HuH-7.5 (cell line): ENCODE measurements at regions not wholly inside any gene's neighbourhood (a gene's known extent, or its start where the extent isn't known, plus 50 kb on each side); places are given as distances from the start of the nearest gene placed in this dataset.

Experiments
- DNase-seq: peaks from one replicate; pipeline ENCODE4 v3.0.0; 2011; ENCODE audit warnings: low spot score

GRCh38 chr5:33244441-33245150 lies 196.2 kb upstream of the TARS1 start:
- no peak for DNase-seq

- no peak for DNase-seq
These were observed 186.2 kb upstream of the TARS1 start for GRCh38 chr5:33254579-33254978.

- DNase-seq: no peak
These were observed 182.8 kb upstream of the TARS1 start for GRCh38 chr5:33257807-33258429.

DNA sequence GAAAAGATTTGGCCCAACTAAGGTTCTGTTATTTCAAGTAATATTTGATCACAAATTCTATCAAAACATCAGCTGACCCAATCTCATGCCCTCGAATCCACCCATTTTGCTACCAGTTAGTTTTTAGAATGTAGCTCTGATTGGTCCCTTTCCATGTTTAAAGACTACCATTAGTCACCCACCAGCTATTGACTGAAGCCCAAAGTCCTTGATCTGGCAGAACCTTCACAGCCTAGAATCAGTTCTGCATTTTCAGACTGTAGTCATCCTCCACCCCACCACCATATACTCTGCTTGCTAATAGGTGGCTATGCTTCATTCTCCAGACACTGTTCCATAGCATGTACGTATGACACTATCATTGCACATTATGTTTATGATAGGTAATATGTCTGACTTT lies 182.2 kb upstream of the TARS1 start:
- DNase-seq: no peak

DNA sequence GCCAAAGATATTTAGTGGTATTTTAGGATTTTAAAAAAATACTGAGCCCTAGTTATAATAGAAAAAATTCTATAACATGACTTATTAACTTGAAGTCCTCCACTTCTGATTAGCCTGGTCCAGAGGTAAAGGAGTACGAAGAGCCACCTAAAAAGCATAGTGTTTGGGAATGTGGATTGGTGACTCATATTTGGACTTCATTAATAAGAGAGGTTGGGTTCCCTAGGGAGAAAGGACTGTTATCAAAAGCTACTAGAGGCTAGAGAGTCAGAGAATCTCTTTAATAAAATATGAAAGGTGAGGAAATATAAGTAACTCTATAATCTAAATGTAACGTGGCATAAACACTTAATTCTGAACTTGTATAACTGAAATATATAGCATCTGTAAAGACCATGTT lies 180.7 kb upstream of the TARS1 start:
- no peak for DNase-seq

GRCh38 chr5:33261305-33261704 lies 179.5 kb upstream of the TARS1 start:
- no peak for DNase-seq

GRCh38 chr5:33261747-33262146 lies 179.0 kb upstream of the TARS1 start:
- DNase-seq: no peak

- no peak for DNase-seq
These were observed 173.0 kb upstream of the TARS1 start for GRCh38 chr5:33267801-33268200.

DNA sequence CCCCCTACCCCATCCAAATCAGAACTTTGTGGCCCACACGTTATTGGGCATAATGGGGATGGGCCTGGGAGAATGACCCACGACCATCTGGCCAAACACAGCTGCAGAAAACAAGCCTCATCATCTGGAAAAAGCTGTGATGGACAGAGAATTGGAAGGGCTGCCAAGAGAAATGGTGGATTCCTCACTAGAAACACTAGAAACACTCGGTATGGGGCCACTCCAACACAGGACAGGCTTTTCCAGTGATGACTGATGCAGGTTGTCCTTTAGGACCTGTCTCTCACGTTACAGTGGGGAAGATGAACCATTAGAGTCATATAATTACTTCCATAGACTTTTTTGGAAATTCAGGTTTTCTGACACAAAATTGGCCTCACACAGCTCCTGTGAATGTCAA lies 172.4 kb upstream of the TARS1 start:
- DNase-seq: no peak

- DNase-seq: no peak
These were observed 170.1 kb upstream of the TARS1 start for GRCh38 chr5:33270671-33271070.

GRCh38 chr5:33271606-33272005 lies 169.2 kb upstream of the TARS1 start:
- no peak for DNase-seq

DNA sequence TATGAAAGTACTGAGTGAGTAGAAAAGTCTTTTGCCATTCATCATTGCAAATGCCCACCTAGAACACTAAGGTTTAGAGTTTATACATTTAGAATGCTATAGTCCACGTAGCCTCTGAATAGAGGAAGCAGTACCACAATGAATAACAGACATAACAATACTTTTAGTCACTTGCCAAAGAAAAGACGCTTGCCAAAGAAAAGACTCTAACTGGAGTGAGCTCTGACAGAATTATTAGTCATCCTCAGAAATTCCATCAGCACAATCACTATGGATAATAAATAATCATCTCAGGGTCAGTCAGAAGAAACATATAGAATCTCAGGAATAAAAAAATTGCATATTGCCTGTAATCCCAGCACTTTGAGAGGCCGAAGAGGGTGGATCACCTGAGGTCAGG lies 168.5 kb upstream of the TARS1 start:
- DNase-seq: no peak

- no peak for DNase-seq
These were observed 166.8 kb upstream of the TARS1 start for GRCh38 chr5:33273985-33274384.

DNA sequence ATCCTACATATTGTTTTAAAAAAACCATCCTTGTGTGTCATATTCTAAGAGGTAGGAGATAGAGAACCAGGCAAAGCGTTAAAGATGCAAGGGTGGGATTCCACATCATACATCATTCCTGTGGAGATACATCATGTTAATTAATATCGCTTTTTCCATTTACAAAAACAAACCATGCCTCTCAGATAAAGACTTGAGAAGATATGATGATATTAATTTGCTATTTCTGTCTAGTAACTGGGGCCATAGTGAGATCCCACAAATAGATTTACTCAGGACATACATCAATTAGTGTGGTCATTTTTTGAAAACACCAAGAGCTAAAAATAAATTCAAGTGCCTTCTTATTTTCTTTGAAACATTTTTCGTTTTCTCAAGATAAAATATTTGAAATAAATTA lies 165.4 kb upstream of the TARS1 start:
- DNase-seq: no peak

GRCh38 chr5:33275921-33276627 lies 164.7 kb upstream of the TARS1 start:
- DNase-seq: no peak

DNA sequence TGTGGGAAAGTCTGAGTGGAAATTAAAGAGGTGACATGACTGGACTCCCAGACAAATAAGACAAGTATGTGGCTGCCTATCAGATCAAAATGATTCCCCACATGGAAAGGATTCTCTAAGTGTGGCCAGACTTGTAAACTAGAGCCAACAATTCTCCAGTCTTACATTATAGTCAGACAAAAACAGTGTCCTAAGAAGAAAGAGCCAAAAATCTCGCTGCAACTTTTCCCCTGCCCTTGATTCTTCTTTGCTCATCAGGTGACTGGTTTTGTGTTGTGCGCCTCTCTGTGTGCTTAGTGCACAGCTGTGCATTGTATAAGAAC lies 164.2 kb upstream of the TARS1 start:
- DNase-seq: no peak

DNA sequence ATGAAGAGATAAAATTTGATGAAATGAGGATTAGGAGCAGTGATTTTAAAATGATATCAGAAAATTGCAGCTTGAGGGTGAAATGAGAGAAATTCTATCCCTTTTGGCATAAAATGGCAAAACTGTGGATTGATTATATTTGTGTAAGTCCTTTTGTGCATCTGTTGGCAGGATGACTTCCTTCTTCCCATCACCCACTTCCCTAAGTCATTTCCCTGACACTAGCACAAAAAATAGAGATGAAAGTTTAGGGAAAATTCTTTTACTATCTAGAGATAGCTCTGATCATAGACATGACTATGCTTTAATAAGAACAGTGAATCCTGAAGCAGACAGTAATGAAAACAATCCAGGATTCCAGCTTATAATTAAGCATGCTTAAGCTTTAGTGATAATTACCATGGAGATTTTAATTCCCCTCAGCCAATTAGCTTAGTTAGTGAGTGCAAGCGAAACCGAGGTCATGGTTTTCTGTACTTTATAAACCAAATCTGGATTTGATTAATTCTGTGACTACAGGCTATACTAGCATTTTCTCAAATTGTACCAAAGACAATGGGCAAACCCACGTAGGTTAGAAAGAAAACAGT lies 163.6 kb upstream of the TARS1 start:
- no peak for DNase-seq

DNA sequence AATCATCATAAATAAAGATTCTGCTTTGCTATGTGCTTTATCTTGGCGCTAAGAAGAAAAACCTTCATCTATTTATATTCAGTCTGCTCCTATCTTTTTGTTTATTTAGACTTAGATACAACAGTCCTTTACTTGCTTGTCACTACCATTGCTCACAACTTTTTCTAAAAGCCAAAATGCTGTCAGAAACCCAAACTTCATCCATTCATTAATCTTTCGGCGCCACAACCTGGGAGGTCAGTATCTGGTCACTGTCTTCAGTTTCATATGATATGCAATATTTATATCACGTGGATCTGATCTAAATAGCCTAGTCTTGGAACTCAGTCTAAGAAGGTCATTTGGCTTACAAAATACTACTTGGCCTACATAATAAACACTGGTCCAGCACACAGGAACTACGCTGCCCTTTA lies 159.3 kb upstream of the TARS1 start:
- no peak for DNase-seq

DNA sequence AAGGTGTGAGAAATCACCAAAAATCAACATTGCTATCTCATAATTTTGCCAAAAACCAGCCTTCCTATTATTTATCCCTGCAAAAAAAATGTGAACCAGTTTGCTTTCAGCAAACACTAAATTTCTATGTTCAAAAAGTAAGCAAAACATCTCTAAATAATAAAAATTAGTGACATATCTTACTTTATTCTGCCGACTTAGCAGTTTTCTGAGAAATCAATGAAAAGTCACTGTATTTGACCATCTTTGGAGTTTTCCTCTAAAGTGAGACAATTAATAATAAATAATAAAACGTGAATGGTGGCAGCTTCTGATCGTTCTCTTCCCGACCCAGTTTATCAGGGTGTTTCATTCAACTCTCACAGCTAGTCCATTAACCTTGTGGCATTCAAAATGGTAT lies 158.6 kb upstream of the TARS1 start:
- no peak for DNase-seq

DNA sequence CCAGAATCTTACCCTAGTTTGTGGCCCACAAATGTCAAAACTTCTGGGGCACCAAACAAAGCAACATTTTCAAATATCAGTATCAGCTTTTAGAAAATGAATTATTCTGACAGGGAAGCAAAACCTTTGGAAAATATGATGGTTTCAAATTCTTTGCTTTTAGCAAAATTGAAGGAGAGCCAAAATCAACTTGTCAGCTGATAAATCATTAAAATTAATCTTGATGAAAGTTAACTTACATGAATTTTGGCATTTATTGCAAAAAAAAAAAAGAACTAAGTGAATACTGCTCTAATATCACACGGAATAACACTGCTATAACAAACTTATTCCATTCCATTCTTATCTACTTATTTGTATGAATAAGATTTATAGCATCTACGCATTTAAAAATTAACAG lies 158.1 kb upstream of the TARS1 start:
- DNase-seq: no peak

- DNase-seq: no peak
These were observed 157.5 kb upstream of the TARS1 start for GRCh38 chr5:33283243-33283642.

- DNase-seq: no peak
These were observed 156.1 kb upstream of the TARS1 start for GRCh38 chr5:33284681-33285080.

- no peak for DNase-seq
These were observed 153.5 kb upstream of the TARS1 start for GRCh38 chr5:33287242-33287641.
